Activated naive CD4-positive, alpha-beta T cell (primary cell): ENCODE measurements at regions not wholly inside any gene's neighbourhood (a gene's known extent, or its start where the extent isn't known, plus 50 kb on each side); places are given as distances from the start of the nearest gene placed in this dataset.

Source experiments
- DNase-seq, 4 experiments: peaks; one replicate each; lab custom pipeline; 2025; lab: John Stamatoyannopoulos, UW

GRCh38 chr18:46321955-46322354 lies 217.8 kb downstream of the HAUS1 start:
- DNase-seq: no peak

DNA sequence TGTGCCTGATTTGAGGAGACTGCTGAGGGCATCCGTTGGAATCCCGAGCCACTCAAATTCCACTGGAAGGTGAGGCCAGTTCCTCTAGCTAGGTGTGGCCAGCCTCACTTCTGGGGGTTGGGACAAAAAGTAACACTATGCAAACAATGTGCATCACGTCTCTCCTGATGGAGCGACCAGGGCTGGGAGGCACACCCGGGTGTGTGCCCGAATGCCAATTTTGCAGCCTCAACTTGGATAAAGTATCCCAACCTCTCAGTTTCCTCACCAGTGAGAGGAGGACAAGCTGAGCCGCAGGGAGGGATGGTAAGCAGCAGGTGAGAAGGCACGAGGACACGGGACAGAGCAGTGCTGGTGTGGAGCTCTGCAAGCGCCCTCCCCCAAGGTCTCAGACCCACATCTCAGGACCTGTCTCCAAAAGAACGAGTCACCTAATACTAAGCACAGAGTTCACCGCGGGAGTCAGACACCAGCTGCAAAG lies 218.3 kb downstream of the HAUS1 start:
- no peak for DNase-seq

- no peak for DNase-seq
Observed at GRCh38 chr18:46322941-46323340, 218.8 kb downstream of the HAUS1 start.

GRCh38 chr18:46324087-46324955 lies 220.1 kb downstream of the HAUS1 start:
- DNase-seq: no peak

DNA sequence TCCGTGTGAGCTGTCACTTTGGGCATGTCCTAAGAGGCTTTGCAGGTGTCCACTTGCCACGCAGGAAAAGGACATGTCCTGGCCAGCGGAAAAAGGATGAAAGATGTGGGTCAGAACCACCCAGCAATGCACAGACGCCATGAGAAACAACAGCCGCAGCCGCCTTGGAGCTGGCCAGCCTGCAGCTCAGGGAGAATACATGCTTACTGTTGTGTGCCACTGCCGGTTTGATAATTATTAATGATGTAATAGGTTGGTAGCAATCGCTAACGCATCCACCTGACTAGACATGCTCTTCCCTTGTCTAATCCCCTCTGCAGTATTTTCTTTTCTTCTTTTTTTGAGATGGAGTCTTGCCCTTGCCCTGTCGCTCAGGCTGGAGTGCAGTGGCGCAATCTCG lies 221.7 kb downstream of the HAUS1 start:
- no peak for DNase-seq

GRCh38 chr18:46329736-46330246 lies 225.6 kb downstream of the HAUS1 start:
- DNase-seq: no peak

- DNase-seq: no peak
Observed at GRCh38 chr18:46331316-46331715, 227.1 kb downstream of the HAUS1 start.

- no peak for DNase-seq
Observed at GRCh38 chr18:46332286-46332801, 228.2 kb downstream of the HAUS1 start.

- DNase-seq: no peak
Observed at GRCh38 chr18:46332921-46333341, 228.7 kb downstream of the HAUS1 start.

GRCh38 chr18:46333431-46334135 lies 229.4 kb downstream of the HAUS1 start:
- DNase-seq: no peak

- DNase-seq: no peak
Observed at GRCh38 chr18:46334868-46335281, 230.7 kb downstream of the HAUS1 start.

DNA sequence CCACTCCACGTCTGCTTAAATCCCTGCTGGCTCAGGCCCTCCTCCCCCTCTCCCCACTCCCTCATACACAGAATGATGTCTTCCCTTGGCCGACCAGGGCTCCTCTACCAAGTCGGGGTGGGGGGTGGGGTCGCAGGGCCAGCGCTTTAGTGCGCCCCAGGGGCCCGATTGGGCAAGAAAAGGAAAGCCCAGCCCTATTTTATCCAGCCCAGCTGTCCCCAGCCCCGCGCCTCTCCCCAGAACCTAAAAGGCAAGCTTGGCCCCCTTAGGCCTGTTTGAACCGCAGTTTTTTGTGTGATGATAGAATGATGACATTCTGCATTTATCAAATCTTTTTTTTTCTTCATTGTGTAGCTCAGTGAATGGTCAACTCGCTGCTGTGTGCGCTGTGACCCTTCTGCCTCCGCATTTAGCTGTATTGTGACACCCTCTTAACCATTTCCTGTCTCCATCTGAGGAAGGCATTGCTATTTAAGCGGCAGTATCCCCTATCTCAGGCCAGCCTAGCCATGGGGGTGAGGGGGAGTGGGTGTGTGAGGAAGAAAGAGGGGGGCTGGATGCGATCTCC lies 231.4 kb downstream of the HAUS1 start:
- no peak for DNase-seq

DNA sequence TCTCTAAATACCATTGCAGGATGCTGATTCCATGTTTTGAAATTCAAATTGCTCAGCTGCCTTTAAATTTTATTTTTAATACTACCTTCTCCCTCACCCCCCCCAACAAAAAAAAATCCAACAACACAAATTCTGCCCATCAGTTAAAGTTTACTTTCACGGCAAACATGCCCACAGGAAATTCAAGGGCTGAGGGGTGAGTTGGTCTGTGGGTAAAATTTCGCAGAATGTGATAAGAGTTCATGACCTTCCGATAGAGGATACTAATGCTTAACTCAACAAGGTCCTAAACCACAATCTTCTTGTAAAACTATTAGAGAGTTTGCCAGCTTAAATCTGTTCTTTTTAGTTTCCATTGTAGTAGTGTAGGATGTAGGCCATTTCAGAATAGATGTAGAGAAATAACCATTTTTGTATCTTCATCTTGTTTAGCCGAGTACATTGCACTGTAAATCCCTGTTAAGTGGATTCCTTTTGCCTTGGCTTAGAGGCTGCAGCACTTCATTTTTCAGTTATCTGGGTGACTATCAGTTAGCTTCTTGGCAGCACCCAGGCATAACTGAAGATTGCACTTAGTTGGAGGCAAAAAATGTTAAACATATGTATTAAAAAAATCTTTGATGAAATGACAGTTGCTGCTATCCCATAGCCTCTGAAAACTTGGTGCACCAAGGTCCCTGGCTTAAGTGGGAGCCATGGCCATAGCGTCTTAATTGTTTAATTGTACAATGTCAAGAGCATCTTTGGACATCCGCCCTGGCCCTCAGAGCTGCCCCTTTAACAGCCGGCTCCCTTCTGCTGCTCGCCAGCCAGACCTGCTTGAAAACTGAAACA lies 232.3 kb downstream of the HAUS1 start:
- no peak for DNase-seq

- DNase-seq: no peak
Observed at GRCh38 chr18:46337271-46337670, 233.1 kb downstream of the HAUS1 start.

DNA sequence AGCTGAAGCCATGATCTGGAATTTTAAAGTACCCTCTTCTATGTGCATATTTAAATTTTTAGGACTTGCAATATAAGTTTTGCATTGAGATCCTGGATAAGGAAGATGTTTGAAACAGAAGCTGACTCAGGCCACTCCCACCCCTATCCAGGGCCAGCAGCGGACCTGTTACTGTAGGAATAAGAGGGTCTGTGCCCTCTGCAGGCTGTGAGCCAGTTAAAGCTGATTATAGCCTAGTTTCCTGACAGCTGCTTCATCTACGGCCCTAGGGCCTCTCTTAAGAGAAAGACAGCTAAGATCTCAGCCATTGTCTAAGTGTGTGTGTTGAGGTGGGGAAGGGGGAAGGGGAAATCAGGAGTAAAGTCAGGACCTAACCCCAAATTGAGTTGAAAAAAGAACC lies 234.0 kb downstream of the HAUS1 start:
- no peak for DNase-seq

DNA sequence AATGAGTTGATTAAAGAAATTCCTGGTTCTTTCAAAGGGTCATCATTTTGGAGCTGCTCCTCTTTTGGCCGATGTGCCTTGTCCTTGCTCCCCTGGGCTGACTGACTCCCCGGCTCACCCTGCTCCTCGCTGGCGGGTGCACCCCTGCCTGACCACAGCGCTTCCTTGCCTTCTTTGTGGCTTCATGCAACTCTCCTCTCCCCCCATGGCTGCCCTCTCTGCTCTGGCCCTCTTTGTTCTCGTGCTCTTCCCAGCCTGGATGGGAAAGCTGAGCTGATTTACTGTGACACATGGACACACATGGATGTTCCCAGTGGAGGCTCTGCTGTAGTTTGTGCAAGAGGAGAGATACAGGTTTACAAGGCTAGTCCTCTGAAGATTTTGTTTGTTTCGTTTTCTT lies 234.6 kb downstream of the HAUS1 start:
- no peak for DNase-seq

DNA sequence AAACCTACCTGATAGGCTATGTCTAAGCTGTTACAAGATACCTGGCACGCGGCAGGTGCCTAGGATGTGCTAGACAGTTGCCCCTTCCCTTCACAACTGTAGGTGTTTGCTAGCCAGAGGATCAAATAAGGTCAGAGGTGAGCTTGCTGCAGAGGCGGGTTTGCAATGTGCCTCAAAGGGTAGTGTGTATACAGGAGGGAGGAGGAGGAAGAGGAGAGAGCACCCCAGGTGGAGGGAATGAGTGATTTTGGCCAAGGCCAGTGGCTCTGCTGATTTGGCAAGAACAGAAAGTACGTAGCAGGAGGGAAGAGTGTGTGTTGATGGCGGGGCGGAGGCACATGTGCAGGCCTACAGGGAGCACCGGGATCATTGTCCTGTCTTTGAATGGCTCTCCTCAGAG lies 236.5 kb downstream of the HAUS1 start:
- no peak for DNase-seq

DNA sequence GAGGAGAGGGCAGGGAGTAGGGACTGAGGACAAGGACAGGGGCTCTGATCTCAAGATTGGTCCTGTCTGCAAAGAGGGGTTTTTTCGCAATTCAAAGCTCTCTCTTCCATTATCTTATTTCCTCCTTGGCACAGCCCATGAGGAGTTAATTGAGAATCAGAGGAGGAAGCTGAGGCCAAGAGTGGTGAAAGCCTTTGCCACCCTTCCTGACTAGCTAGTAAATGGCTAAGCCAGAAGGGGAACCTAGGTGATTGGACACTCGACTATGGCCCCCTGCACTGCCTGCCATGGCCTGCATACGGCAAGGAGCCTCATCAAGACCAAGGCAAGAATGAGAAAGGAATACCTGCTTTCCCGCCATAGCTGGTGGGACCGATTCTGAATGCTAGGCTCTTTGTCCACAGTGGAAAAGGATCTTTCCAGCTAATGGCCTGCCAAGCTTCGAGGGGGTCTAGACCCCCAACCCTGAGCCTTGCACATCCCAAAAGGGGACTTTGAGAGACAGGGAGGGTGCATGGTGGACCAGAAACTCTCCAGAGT lies 237.9 kb downstream of the HAUS1 start:
- no peak for DNase-seq

- DNase-seq: no peak
Observed at GRCh38 chr18:46343456-46343855, 239.3 kb downstream of the HAUS1 start.

DNA sequence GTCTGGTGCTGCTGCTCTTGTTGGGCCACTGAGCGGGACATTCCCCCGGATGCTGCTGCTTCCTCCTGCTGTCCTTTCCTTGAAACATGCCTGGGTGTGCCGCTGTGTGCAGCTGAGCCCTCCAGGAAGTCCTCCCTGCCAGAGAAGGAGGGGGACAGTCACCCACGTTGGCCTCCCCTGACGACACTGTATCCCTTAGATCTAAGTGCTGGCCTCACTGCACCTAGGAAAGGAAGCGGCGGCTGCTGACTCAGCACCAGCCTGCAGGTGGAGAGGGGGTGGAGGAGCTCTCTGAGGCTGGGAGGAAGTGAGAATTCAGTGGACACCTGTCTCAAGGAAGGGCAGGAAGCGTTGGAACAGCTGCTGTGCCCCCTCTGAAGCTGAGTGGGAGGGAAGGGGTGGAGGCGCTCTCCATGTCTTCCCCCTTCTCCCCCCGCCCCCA lies 239.8 kb downstream of the HAUS1 start:
- DNase-seq: peak in 3 of 4 experiments; percentile 4 to 31 (median 4)
